Keratinocyte (primary cell): ENCODE measurements at regions not wholly inside any gene's neighbourhood (a gene's known extent, or its start where the extent isn't known, plus 50 kb on each side); places are given as distances from the start of the nearest gene placed in this dataset.

Experiments
- DNase-seq: peaks from one replicate; pipeline ENCODE4 v3.0.0-alpha.2; 2011; ENCODE audit warnings: low read depth, missing footprints, low spot score
- FAIRE-seq: peaks from 2 replicates; lab custom pipeline; 2011; peaks lifted over from hg19 to GRCh38; lab: Jason Lieb, UNC
- H2AFZ ChIP-seq: 2 replicates; pipeline ENCODE4 v1.6.0; 2012; ENCODE audit warnings: low read length, control low read depth, inconsistent platforms; ENCODE audit not compliant: control insufficient read depth
- H3K27ac ChIP-seq: 2 replicates; pipeline ENCODE4 v1.5.1; 2011; ENCODE audit warnings: low read length; ENCODE audit not compliant: control insufficient read depth, insufficient read depth
- H3K27me3 ChIP-seq: 3 replicates; pipeline ENCODE4 v1.6.0; 2011; ENCODE audit warnings: low read length; ENCODE audit not compliant: control insufficient read depth, insufficient read depth; ENCODE audit errors: extremely low read depth
- H3K36me3 ChIP-seq, 2 experiments: 2 replicates in 1 of 2; 3 replicates in 1 of 2; pipeline ENCODE4 v1.5.1; 2011; ENCODE audit warnings: low read length in 2 of 2, mild to moderate bottlenecking in 1 of 2; ENCODE audit not compliant: control insufficient read depth in 2 of 2, insufficient read depth in 2 of 2; ENCODE audit errors: extremely low read depth in 1 of 2
- H3K4me1 ChIP-seq: 3 replicates; pipeline ENCODE4 v1.5.1; 2011; ENCODE audit warnings: low read length; ENCODE audit not compliant: control insufficient read depth, insufficient read depth; ENCODE audit errors: extremely low read depth
- H3K4me2 ChIP-seq: 3 replicates; pipeline ENCODE4 v1.6.0; 2011; ENCODE audit warnings: low read depth, low read length; ENCODE audit not compliant: control insufficient read depth, insufficient read depth; ENCODE audit errors: extremely low read depth
- H3K4me3 ChIP-seq, 3 experiments: fragments of 200-600 bp in 1 of 3; sonication (generic) in 1 of 3; 2 replicates in 2 of 3; 3 replicates in 1 of 3; pipeline ENCODE4 v1.5.1; 2011 to 2016; ENCODE audit warnings: low read length in 3 of 3, mild to moderate bottlenecking in 3 of 3, control low read depth in 2 of 3, inconsistent platforms in 1 of 3, low read depth in 1 of 3, mixed read lengths in 1 of 3, mixed run types in 1 of 3, moderate library complexity in 1 of 3; ENCODE audit not compliant: control insufficient read depth in 2 of 3, insufficient read depth in 2 of 3; ENCODE audit errors: extremely low read depth in 1 of 3
- H3K79me2 ChIP-seq: 2 replicates; pipeline ENCODE4 v1.6.0; 2012; ENCODE audit warnings: low read length; ENCODE audit not compliant: control insufficient read depth, insufficient read depth
- H3K9ac ChIP-seq: 3 replicates; pipeline ENCODE4 v1.6.0; 2011; ENCODE audit warnings: low read length; ENCODE audit not compliant: control insufficient read depth, insufficient read depth; ENCODE audit errors: extremely low read depth
- H3K9me1 ChIP-seq: 3 replicates; pipeline ENCODE4 v1.6.0; 2011; ENCODE audit warnings: low read length; ENCODE audit not compliant: control insufficient read depth, insufficient read depth; ENCODE audit errors: extremely low read depth
- H3K9me3 ChIP-seq: 2 replicates; pipeline ENCODE4 v1.5.1; 2012; ENCODE audit warnings: low read depth, low read length; ENCODE audit not compliant: control insufficient read depth
- H4K20me1 ChIP-seq: 3 replicates; pipeline ENCODE4 v1.6.0; 2011; ENCODE audit warnings: low read length; ENCODE audit not compliant: control insufficient read depth, insufficient read depth; ENCODE audit errors: extremely low read depth
- EZH2 ChIP-seq: IDR thresholded peaks from one replicate; pipeline ENCODE4 v1.6.1; 2012; ENCODE audit warnings: inconsistent platforms, mild to moderate bottlenecking, low read length, moderate library complexity
- dilution Hi-C: fragments of 300-500 bp; cut with MboI; formaldehyde crosslinking; loops from one replicate; pipeline ENCODE4 v1.7.0; 2020; ENCODE audit warnings: low sequenced_read_pairs; ENCODE audit not compliant: extremely low pct_ligation_motif_present
- TF ChIP-seq, protein P1 (sequence below), 3 experiments: IDR thresholded peaks in 1 of 3; conservative IDR thresholded peaks in 1 of 3; optimal IDR thresholded peaks in 1 of 3; 2 replicates in 2 of 3; 3 replicates in 1 of 3; pipeline versions ENCODE3 to v1.5.1; 2011; ENCODE audit warnings: low read length in 3 of 3, mild to moderate bottlenecking in 3 of 3, moderate library complexity in 2 of 3, control low read depth in 1 of 3, inconsistent platforms in 1 of 3; ENCODE audit not compliant: insufficient read depth in 2 of 3; ENCODE audit errors: extremely low read depth in 1 of 3

DNA sequence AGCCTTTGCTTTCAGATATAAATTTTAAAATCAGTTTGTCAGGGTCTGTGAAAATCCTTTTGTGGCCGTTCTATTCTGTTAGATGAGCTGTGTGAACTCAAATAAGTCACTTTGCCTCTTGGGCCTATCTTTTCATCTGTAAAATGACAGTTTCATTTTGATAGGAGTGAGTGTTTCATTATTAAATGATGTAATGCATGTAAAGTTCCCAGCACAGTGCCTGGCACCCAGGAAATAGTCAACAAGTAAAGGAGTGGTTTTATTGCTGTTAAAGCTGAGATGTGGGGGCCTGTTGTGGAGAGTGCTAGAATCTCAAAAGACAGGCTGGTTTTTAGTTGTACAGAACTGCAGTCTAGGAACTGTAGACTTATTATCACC is 394.5 kb upstream of the CFAP20DC start:
- Histone ChIP-seq H3K36me3 (no peaks in the 10 kb centered on the region), H2AFZ (peak overlapping the region; percentile 79), H3K27me3 (no peaks in the 10 kb centered on the region), H3K4me1 (peaks cover 12% of the 10 kb centered on the region), H4K20me1 (no peaks in the 10 kb centered on the region), H3K79me2 (no peaks in the 10 kb centered on the region), H3K9ac (no peak overlapping the region), H3K9me1 (no peaks in the 10 kb centered on the region), H3K4me3 (peak overlapping the region in 1 of 3 experiments; percentile 4), H3K4me2 (peak overlapping the region; percentile 38), H3K9me3 (no peaks in the 10 kb centered on the region), H3K27ac (no peak overlapping the region)
- TF ChIP-seq EZH2: no peak
- TF ChIP-seq, protein P1, sequence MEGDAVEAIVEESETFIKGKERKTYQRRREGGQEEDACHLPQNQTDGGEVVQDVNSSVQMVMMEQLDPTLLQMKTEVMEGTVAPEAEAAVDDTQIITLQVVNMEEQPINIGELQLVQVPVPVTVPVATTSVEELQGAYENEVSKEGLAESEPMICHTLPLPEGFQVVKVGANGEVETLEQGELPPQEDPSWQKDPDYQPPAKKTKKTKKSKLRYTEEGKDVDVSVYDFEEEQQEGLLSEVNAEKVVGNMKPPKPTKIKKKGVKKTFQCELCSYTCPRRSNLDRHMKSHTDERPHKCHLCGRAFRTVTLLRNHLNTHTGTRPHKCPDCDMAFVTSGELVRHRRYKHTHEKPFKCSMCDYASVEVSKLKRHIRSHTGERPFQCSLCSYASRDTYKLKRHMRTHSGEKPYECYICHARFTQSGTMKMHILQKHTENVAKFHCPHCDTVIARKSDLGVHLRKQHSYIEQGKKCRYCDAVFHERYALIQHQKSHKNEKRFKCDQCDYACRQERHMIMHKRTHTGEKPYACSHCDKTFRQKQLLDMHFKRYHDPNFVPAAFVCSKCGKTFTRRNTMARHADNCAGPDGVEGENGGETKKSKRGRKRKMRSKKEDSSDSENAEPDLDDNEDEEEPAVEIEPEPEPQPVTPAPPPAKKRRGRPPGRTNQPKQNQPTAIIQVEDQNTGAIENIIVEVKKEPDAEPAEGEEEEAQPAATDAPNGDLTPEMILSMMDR (optimal IDR thresholded peaks at IDR 0.05 in 1 of 3, IDR thresholded peaks at IDR 0.05 in 1 of 3, conservative IDR thresholded peaks at IDR 0.05 in 1 of 3; ENCODE audit: extremely low read depth in 1 of 3, insufficient read depth in 2 of 3, low read length in 3 of 3): no peak
- dilution Hi-C loops: no loop called here
- DNase-seq (no peak), FAIRE-seq (peak; percentile 13)

- FAIRE-seq: peak; percentile 58
- H3K9me3 ChIP-seq: no peaks in the 10 kb centered on the region
- no peaks in the 10 kb centered on the region for H3K27me3 ChIP-seq
- dilution Hi-C loops: no loop called here
- no peaks in the 10 kb centered on the region for H4K20me1 ChIP-seq
- no peaks in the 10 kb centered on the region for H3K79me2 ChIP-seq
- H3K9ac ChIP-seq: no peak overlapping the region
- peak overlapping the region in 1 of 3 experiments; percentile 4 for H3K4me3 ChIP-seq
- H3K4me2 ChIP-seq: peak overlapping the region; percentile 38
- TF ChIP-seq, protein P1 (optimal IDR thresholded peaks at IDR 0.05 in 1 of 3, IDR thresholded peaks at IDR 0.05 in 1 of 3, conservative IDR thresholded peaks at IDR 0.05 in 1 of 3; ENCODE audit: extremely low read depth in 1 of 3, insufficient read depth in 2 of 3, low read length in 3 of 3): no peak
- TF ChIP-seq EZH2: no peak
- no peak for DNase-seq
- H3K4me1 ChIP-seq: peaks cover 12% of the 10 kb centered on the region
- H2AFZ ChIP-seq: peak overlapping the region; percentile 79
- no peaks in the 10 kb centered on the region for H3K36me3 ChIP-seq
- no peaks in the 10 kb centered on the region for H3K9me1 ChIP-seq
- no peak overlapping the region for H3K27ac ChIP-seq
Measured at GRCh38 chr3:59443618-59444293, 393.9 kb upstream of the CFAP20DC start.
